ENCODE measurements at regions not wholly inside any gene's neighbourhood (a gene's known extent, or its start where the extent isn't known, plus 50 kb on each side); places are given as distances from the start of the nearest gene placed in this dataset.
"Not testable (repeated sequence)": the region's sequence is repeated elsewhere in the genome, so short reads cannot be mapped to it uniquely, and the experiment has no call there.

GRCh38 chr7:410395-410910, 109.2 kb downstream of the PDGFA start:
- no peak for DNase-seq

- DNase-seq: not testable (repeated sequence)
Measured at GRCh38 chr7:411116-411515, 108.5 kb downstream of the PDGFA start.

- no peak for DNase-seq
Measured at GRCh38 chr7:411677-412312, 107.9 kb downstream of the PDGFA start.

- no peak for DNase-seq
Measured at GRCh38 chr7:412313-412710, 107.3 kb downstream of the PDGFA start.

- DNase-seq: no peak
Measured at GRCh38 chr7:414681-415560, 104.7 kb downstream of the PDGFA start.

- DNase-seq: no peak
Measured at GRCh38 chr7:415646-416525, 103.8 kb downstream of the PDGFA start.

GRCh38 chr7:416761-417624, 102.7 kb downstream of the PDGFA start:
- DNase-seq: no peak

GRCh38 chr7:417625-417889, 102.1 kb downstream of the PDGFA start:
- DNase-seq: no peak

- DNase-seq: no peak
Measured at GRCh38 chr7:417973-418601, 101.6 kb downstream of the PDGFA start.

GRCh38 chr7:418636-419280, 100.9 kb downstream of the PDGFA start:
- DNase-seq: no peak

GRCh38 chr7:420142-421093, 99.2 kb downstream of the PDGFA start:
- no peak for DNase-seq

GRCh38 chr7:421136-421991, 98.3 kb downstream of the PDGFA start:
- DNase-seq: no peak

GRCh38 chr7:422191-422885, 97.3 kb downstream of the PDGFA start:
- DNase-seq: no peak

GRCh38 chr7:422886-423225, 96.8 kb downstream of the PDGFA start:
- DNase-seq: no peak

- no peak for DNase-seq
Measured at GRCh38 chr7:423312-424260, 96.1 kb downstream of the PDGFA start.

GRCh38 chr7:424301-424935, 95.2 kb downstream of the PDGFA start:
- no peak for DNase-seq

Data from AML-193 (cell line).